Neural cell (in vitro differentiated cells): ENCODE measurements at regions not wholly inside any gene's neighbourhood (a gene's known extent, or its start where the extent isn't known, plus 50 kb on each side); places are given as distances from the start of the nearest gene placed in this dataset.

Experiments
- CTCF ChIP-seq: fragments of 450-650 bp; IDR thresholded peaks from 2 replicates; pipeline ENCODE4 v1.5.1; 2014; ENCODE audit warnings: antibody characterized with exemption, mild to moderate bottlenecking, moderate library complexity; ENCODE audit not compliant: poor library complexity, severe bottlenecking
- EP300 ChIP-seq: fragments of 450-650 bp; conservative IDR thresholded peaks from 2 replicates; pipeline ENCODE4 v1.6.1; 2014; ENCODE audit warnings: antibody characterized with exemption, mild to moderate bottlenecking, moderate library complexity; ENCODE audit not compliant: poor library complexity, severe bottlenecking
- EZH2 ChIP-seq: fragments of 200-600, 300-800 bp; shearing (Covaris generic), sonication (generic); IDR thresholded peaks from 2 replicates; pipeline ENCODE4 v1.6.1; 2014; ENCODE audit warnings: antibody characterized with exemption, low read length, borderline replicate concordance, mild to moderate bottlenecking; ENCODE audit not compliant: insufficient read depth, poor library complexity, severe bottlenecking
- POLR2AphosphoS5 ChIP-seq: IDR thresholded peaks from 2 replicates; pipeline ENCODE4 v1.6.1; 2012
- SMC3 ChIP-seq: fragments of 450-650 bp; conservative IDR thresholded peaks from 2 replicates; pipeline ENCODE4 v1.6.1; 2014; ENCODE audit warnings: antibody characterized with exemption, mild to moderate bottlenecking, moderate library complexity; ENCODE audit not compliant: poor library complexity
- TAF1 ChIP-seq: IDR thresholded peaks from 2 replicates; pipeline ENCODE4 v1.6.1; 2012; ENCODE audit warnings: low read depth

- TF ChIP-seq EZH2 (no peak), EP300 (no peak), TAF1 (no peak), CTCF (no peak), SMC3 (no peak), POLR2AphosphoS5 (no peak)
These were observed 331.7 kb upstream of the UMPS start for GRCh38 chr3:124398594-124398993.
